MM.1S (cell line): ENCODE measurements at regions not wholly inside any gene's neighbourhood (a gene's known extent, or its start where the extent isn't known, plus 50 kb on each side); places are given as distances from the start of the nearest gene placed in this dataset.

ENCODE experiments used
- CTCF ChIP-seq: fragments of 300-600 bp; sonication (generic); IDR thresholded peaks from 2 replicates; pipeline ENCODE4 v1.5.1; 2016; ENCODE audit warnings: antibody characterized with exemption, low read length, mixed read lengths
- EZH2 ChIP-seq: fragments of 300-600 bp; sonication (generic); optimal IDR thresholded peaks from 2 replicates; pipeline ENCODE3; 2017; ENCODE audit warnings: low read depth, mild to moderate bottlenecking, antibody characterized with exemption, low read length, mixed read lengths

- no peak for TF ChIP-seq CTCF
- no peak for TF ChIP-seq EZH2
These were observed 324.1 kb upstream of the NT5C1B start for GRCh38 chr2:18913512-18913911.
